Lung (tissue), 11 donors: ENCODE measurements at regions not wholly inside any gene's neighbourhood (a gene's known extent, or its start where the extent isn't known, plus 50 kb on each side); places are given as distances from the start of the nearest gene placed in this dataset.

Experiments
- ATAC-seq: fragments of 200-7000 bp; cut with Tn5 transposase; one replicate; pipeline ENCODE4 v1.9.1; 2020; ENCODE audit warnings: moderate number of reproducible peaks; ENCODE audit not compliant: insufficient read depth, low FRiP score
- DNase-seq, 3 donors: peaks; one replicate each; pipeline ENCODE4 v3.0.0-alpha.2; 2013 to 2017
- H3K27ac ChIP-seq, 2 donors: one replicate each; pipeline ENCODE4 v1.5.1; 2013; ENCODE audit warnings: mild to moderate bottlenecking in 2 of 2, moderate library complexity in 2 of 2, control low read depth in 1 of 2, inconsistent platforms in 1 of 2, low read depth in 1 of 2, low read length in 1 of 2
- H3K27me3 ChIP-seq, 3 donors: one replicate each; pipeline ENCODE4 v1.5.1; 2013; ENCODE audit warnings: low read length in 2 of 3; ENCODE audit not compliant: control insufficient read depth in 3 of 3, insufficient read depth in 3 of 3
- H3K36me3 ChIP-seq, 4 donors: one replicate each; pipeline ENCODE4 v1.5.1; 2013; ENCODE audit warnings: low read length in 4 of 4, mild to moderate bottlenecking in 1 of 4, moderate library complexity in 1 of 4; ENCODE audit not compliant: control insufficient read depth in 4 of 4, insufficient read depth in 4 of 4
- H3K4me1 ChIP-seq, 5 donors: one replicate each; pipeline ENCODE4 v1.5.1; 2013; ENCODE audit warnings: low read length in 5 of 5, mild to moderate bottlenecking in 2 of 5, moderate library complexity in 1 of 5; ENCODE audit not compliant: control insufficient read depth in 5 of 5, insufficient read depth in 5 of 5
- H3K4me3 ChIP-seq: one replicate; pipeline ENCODE4 v1.5.1; 2013; ENCODE audit warnings: mild to moderate bottlenecking, control low read depth, moderate library complexity
- H3K9ac ChIP-seq, 2 donors: one replicate each; pipeline ENCODE4 v1.5.1; 2013; ENCODE audit warnings: low read length in 2 of 2, control low read depth in 1 of 2; ENCODE audit not compliant: insufficient read depth in 1 of 2
- H3K9me3 ChIP-seq, 4 donors: one replicate each; pipeline ENCODE4 v1.5.1; 2013; ENCODE audit warnings: low read length in 3 of 4, mild to moderate bottlenecking in 1 of 4, moderate library complexity in 1 of 4; ENCODE audit not compliant: control insufficient read depth in 4 of 4, insufficient read depth in 3 of 4
- CTCF ChIP-seq: IDR thresholded peaks from 2 replicates; pipeline ENCODE4 v1.5.1; 2012; ENCODE audit warnings: mild to moderate bottlenecking; ENCODE audit errors: control extremely low read depth, extremely low read depth
- WGBS, 2 donors: extraction: QIAGEN DNeasy Blood & Tissue Kit; methylation state at CpG; one replicate each; pipeline ENCODE4 v1.1.7; 2013; 5-methylcytosine and 5-hydroxymethylcytosine counted together
- donor health status: control.
- donor health status: control.
- donor health status: Bipolar disorder and iron deficiency.
- donor health status: healthy.
- donor health status: DM: yes; HTN: yes; CAD: no.

GRCh38 chr3:127068871-127069270 lies 86.0 kb downstream of the PLXNA1 start:
- no peak overlapping the region for H3K9ac ChIP-seq
- WGBS, 2 donors, result 81 to 83% methylated on average over 9 of the region's 9 CpGs
- H3K4me3 ChIP-seq, result no peak overlapping the region
- peaks cover 0 to 16% (median 3%) of the 10 kb centered on the region in 5 donors for H3K4me1 ChIP-seq
- H3K27ac ChIP-seq, result no peak overlapping the region
- no peak for DNase-seq
- H3K27me3 ChIP-seq, result no peaks in the 10 kb centered on the region
- ATAC-seq, result no peak
- peaks cover 0 to 3% (median 0%) of the 10 kb centered on the region in 4 donors for H3K9me3 ChIP-seq
- no peak for TF ChIP-seq CTCF
- H3K36me3 ChIP-seq, result no peaks in the 10 kb centered on the region

GRCh38 chr3:127069814-127070440 lies 87.0 kb downstream of the PLXNA1 start:
- H3K9me3 ChIP-seq, result peaks cover 0 to 3% (median 0%) of the 10 kb centered on the region in 4 donors
- WGBS, 2 donors, result 86 to 89% methylated on average over 14 of the region's 14 CpGs
- no peaks in the 10 kb centered on the region for H3K36me3 ChIP-seq
- no peak for ATAC-seq
- H3K27me3 ChIP-seq, result no peaks in the 10 kb centered on the region
- H3K9ac ChIP-seq, result no peak overlapping the region
- no peak overlapping the region for H3K4me3 ChIP-seq
- H3K27ac ChIP-seq, result no peak overlapping the region
- peaks cover 0 to 27% (median 14%) of the 10 kb centered on the region in 5 donors for H3K4me1 ChIP-seq
- no peak for DNase-seq
- TF ChIP-seq CTCF, result no peak

- Histone ChIP-seq H3K27me3 (no peaks in the 10 kb centered on the region), H3K4me1 (peaks cover 0 to 28% (median 15%) of the 10 kb centered on the region in 5 donors), H3K27ac (no peak overlapping the region), H3K9ac (no peak overlapping the region), H3K4me3 (no peak overlapping the region), H3K9me3 (peaks cover 0 to 3% (median 0%) of the 10 kb centered on the region in 4 donors), H3K36me3 (no peaks in the 10 kb centered on the region)
- no peak for TF ChIP-seq CTCF
- ATAC-seq (no peak), DNase-seq (no peak)
- 92 to 93% methylated on average over 9 of the region's 9 CpGs for WGBS, 2 donors
Observed at GRCh38 chr3:127070776-127071175, 87.9 kb downstream of the PLXNA1 start.

GRCh38 chr3:127071597-127072001 lies 88.7 kb downstream of the PLXNA1 start:
- 90 to 92% methylated on average over 10 of the region's 10 CpGs for WGBS, 2 donors

More at GRCh38 chr3:127071597-127072001, 88.7 kb downstream of the PLXNA1 start:
- Histone ChIP-seq H3K4me3 (no peak overlapping the region), H3K9me3 (peaks cover 0 to 3% (median 0%) of the 10 kb centered on the region in 4 donors), H3K4me1 (peaks cover 0 to 28% (median 15%) of the 10 kb centered on the region in 5 donors), H3K27me3 (no peaks in the 10 kb centered on the region), H3K9ac (no peak overlapping the region), H3K27ac (no peak overlapping the region), H3K36me3 (no peaks in the 10 kb centered on the region)
- no peak for TF ChIP-seq CTCF
- ATAC-seq (no peak), DNase-seq (no peak)
